Kidney epithelial cell (primary cell): ENCODE measurements at regions not wholly inside any gene's neighbourhood (a gene's known extent, or its start where the extent isn't known, plus 50 kb on each side); places are given as distances from the start of the nearest gene placed in this dataset.
A peak's percentile ranks its signal among the peaks of the same experiment; 100 is the strongest.

Experiments used
- DNase-seq: peaks from one replicate; pipeline ENCODE4 v3.0.0-alpha.2; 2010; ENCODE audit warnings: low read depth
- H3K27me3 ChIP-seq: 2 replicates; pipeline ENCODE4 v1.6.0; 2011; ENCODE audit warnings: low read length; ENCODE audit not compliant: control insufficient read depth, insufficient read depth
- H3K36me3 ChIP-seq: 2 replicates; pipeline ENCODE4 v1.5.1; 2011; ENCODE audit warnings: low read length; ENCODE audit not compliant: control insufficient read depth, insufficient read depth
- H3K4me3 ChIP-seq: 2 replicates; pipeline ENCODE4 v1.5.1; 2011; ENCODE audit warnings: low read depth, mild to moderate bottlenecking, control low read depth, low read length
- CTCF ChIP-seq: IDR thresholded peaks from 2 replicates; pipeline ENCODE4 v1.5.1; 2011; ENCODE audit warnings: mild to moderate bottlenecking, moderate library complexity, low read length, control low read depth, inconsistent platforms; ENCODE audit not compliant: insufficient read depth, poor library complexity, severe bottlenecking

- H3K4me3 ChIP-seq: no peak overlapping the region
- TF ChIP-seq CTCF: no peak
- no peaks in the 10 kb centered on the region for H3K27me3 ChIP-seq
- H3K36me3 ChIP-seq: no peaks in the 10 kb centered on the region
- no peak for DNase-seq
Observed at GRCh38 chr6:55968926-55969325, 93.5 kb upstream of the BMP5 start.

- Histone ChIP-seq H3K27me3 (no peaks in the 10 kb centered on the region), H3K36me3 (no peaks in the 10 kb centered on the region), H3K4me3 (no peak overlapping the region)
- no peak for TF ChIP-seq CTCF
- no peak for DNase-seq
Observed at GRCh38 chr6:55964136-55964535, 88.7 kb upstream of the BMP5 start.

- Histone ChIP-seq H3K36me3 (no peaks in the 10 kb centered on the region), H3K4me3 (no peak overlapping the region), H3K27me3 (no peaks in the 10 kb centered on the region)
- peak; percentile 45 for TF ChIP-seq CTCF
- no peak for DNase-seq
Observed at GRCh38 chr6:55963301-55963700, 87.9 kb upstream of the BMP5 start.

- no peak for TF ChIP-seq CTCF
- no peak for DNase-seq
- H3K4me3 ChIP-seq: no peak overlapping the region
- no peaks in the 10 kb centered on the region for H3K27me3 ChIP-seq
- H3K36me3 ChIP-seq: no peaks in the 10 kb centered on the region
Observed at GRCh38 chr6:55960344-55960743, 85.0 kb upstream of the BMP5 start.

GRCh38 chr6:55958790-55959189, 83.4 kb upstream of the BMP5 start:
- no peak for TF ChIP-seq CTCF
- Histone ChIP-seq H3K36me3 (no peaks in the 10 kb centered on the region), H3K4me3 (no peak overlapping the region), H3K27me3 (no peaks in the 10 kb centered on the region)
- no peak for DNase-seq

GRCh38 chr6:55957961-55958422, 82.6 kb upstream of the BMP5 start:
- H3K27me3 ChIP-seq: no peaks in the 10 kb centered on the region
- no peak overlapping the region for H3K4me3 ChIP-seq
- H3K36me3 ChIP-seq: no peaks in the 10 kb centered on the region
- TF ChIP-seq CTCF: no peak
- no peak for DNase-seq
